Endometrium (tissue), 2 donors: ENCODE measurements at regions not wholly inside any gene's neighbourhood (a gene's known extent, or its start where the extent isn't known, plus 50 kb on each side); places are given as distances from the start of the nearest gene placed in this dataset.

Experiments used
- FAIRE-seq: peaks from 2 replicates; lab custom pipeline; 2012; peaks lifted over from hg19 to GRCh38; lab: Jason Lieb, UNC
- donor health status: control.
- donor health status: control.

- FAIRE-seq: peak; percentile 46
These were observed 709.8 kb downstream of the UQCRFS1 start for GRCh38 chr19:28502879-28503734.

GRCh38 chr19:28501976-28502375 is 711.0 kb downstream of the UQCRFS1 start:
- FAIRE-seq: no peak

- no peak for FAIRE-seq
These were observed 711.8 kb downstream of the UQCRFS1 start for GRCh38 chr19:28500982-28501630.

GRCh38 chr19:28500296-28500695 is 712.7 kb downstream of the UQCRFS1 start:
- FAIRE-seq: no peak

GRCh38 chr19:28498404-28498976 is 714.5 kb downstream of the UQCRFS1 start:
- no peak for FAIRE-seq

- no peak for FAIRE-seq
These were observed 715.1 kb downstream of the UQCRFS1 start for GRCh38 chr19:28497887-28498286.

- FAIRE-seq: no peak
These were observed 715.8 kb downstream of the UQCRFS1 start for GRCh38 chr19:28497137-28497536.

GRCh38 chr19:28495046-28495445 is 717.9 kb downstream of the UQCRFS1 start:
- FAIRE-seq: no peak

GRCh38 chr19:28494461-28494860 is 718.5 kb downstream of the UQCRFS1 start:
- no peak for FAIRE-seq

GRCh38 chr19:28493884-28494283 is 719.1 kb downstream of the UQCRFS1 start:
- no peak for FAIRE-seq

- no peak for FAIRE-seq
These were observed 720.3 kb downstream of the UQCRFS1 start for GRCh38 chr19:28492621-28493020.

GRCh38 chr19:28492201-28492600 is 720.8 kb downstream of the UQCRFS1 start:
- FAIRE-seq: no peak

- no peak for FAIRE-seq
These were observed 723.2 kb downstream of the UQCRFS1 start for GRCh38 chr19:28489776-28490175.

- FAIRE-seq: no peak
These were observed 723.8 kb downstream of the UQCRFS1 start for GRCh38 chr19:28489126-28489660.

- FAIRE-seq: no peak
These were observed 725.0 kb downstream of the UQCRFS1 start for GRCh38 chr19:28487999-28488398.

- FAIRE-seq: no peak
These were observed 726.0 kb downstream of the UQCRFS1 start for GRCh38 chr19:28486926-28487325.

- no peak for FAIRE-seq
These were observed 726.5 kb downstream of the UQCRFS1 start for GRCh38 chr19:28486473-28486872.

GRCh38 chr19:28485292-28485691 is 727.7 kb downstream of the UQCRFS1 start:
- FAIRE-seq: no peak

GRCh38 chr19:28483197-28483596 is 729.8 kb downstream of the UQCRFS1 start:
- FAIRE-seq: no peak

- no peak for FAIRE-seq
These were observed 730.7 kb downstream of the UQCRFS1 start for GRCh38 chr19:28482221-28482620.

- no peak for FAIRE-seq
These were observed 731.3 kb downstream of the UQCRFS1 start for GRCh38 chr19:28481674-28482073.

- FAIRE-seq: no peak
These were observed 737.4 kb downstream of the UQCRFS1 start for GRCh38 chr19:28475525-28475924.

- FAIRE-seq: no peak
These were observed 740.1 kb downstream of the UQCRFS1 start for GRCh38 chr19:28472843-28473242.
